DOHH2 (cell line): ENCODE measurements at regions not wholly inside any gene's neighbourhood (a gene's known extent, or its start where the extent isn't known, plus 50 kb on each side); places are given as distances from the start of the nearest gene placed in this dataset.

Experiments
- H3F3A ChIP-seq: fragments of 200-600 bp; sonication (generic), shearing (Covaris generic); 2 replicates; pipeline ENCODE4 v1.6.0; 2016; ENCODE audit warnings: antibody characterized with exemption, mild to moderate bottlenecking; ENCODE audit not compliant: control insufficient read depth, insufficient read depth
- H3K27ac ChIP-seq: fragments of 200-600 bp; sonication (generic); 2 replicates; pipeline ENCODE4 v1.5.1; 2014; ENCODE audit warnings: low read depth, mild to moderate bottlenecking, low read length, moderate library complexity
- H3K27me3 ChIP-seq: fragments of 200-600 bp; sonication (generic); 2 replicates; pipeline ENCODE4 v1.6.1; 2014; ENCODE audit warnings: mild to moderate bottlenecking, low read length, mixed read lengths; ENCODE audit not compliant: control insufficient read depth
- H3K36me3 ChIP-seq: fragments of 200-600 bp; sonication (generic); 2 replicates; pipeline ENCODE4 v1.6.1; 2014; ENCODE audit warnings: mild to moderate bottlenecking, low read length, moderate library complexity, mixed read lengths; ENCODE audit not compliant: control insufficient read depth
- H3K4me1 ChIP-seq: fragments of 200-600 bp; sonication (generic); 2 replicates; pipeline ENCODE4 v1.6.1; 2014; ENCODE audit warnings: mild to moderate bottlenecking, low read length, mixed read lengths; ENCODE audit not compliant: control insufficient read depth
- H3K4me2 ChIP-seq: fragments of 200-600 bp; sonication (generic); 2 replicates; pipeline ENCODE4 v1.6.0; 2014; ENCODE audit warnings: mild to moderate bottlenecking, low read length, moderate library complexity
- H3K4me3 ChIP-seq: fragments of 200-600 bp; sonication (generic); 2 replicates; pipeline ENCODE4 v1.5.1; 2014; ENCODE audit warnings: mild to moderate bottlenecking, low read length, mixed read lengths
- H3K79me2 ChIP-seq: fragments of 200-600 bp; sonication (generic); 2 replicates; pipeline ENCODE4 v1.6.1; 2014; ENCODE audit warnings: mild to moderate bottlenecking, low read length, mixed read lengths; ENCODE audit not compliant: control insufficient read depth
- H3K9me2 ChIP-seq: fragments of 200-600 bp; sonication (generic); replicated peaks from 2 replicates; pipeline ENCODE4 v1.6.1; 2014; ENCODE audit warnings: mild to moderate bottlenecking, low read length, mixed read lengths; ENCODE audit not compliant: control insufficient read depth
- H3K9me3 ChIP-seq: fragments of 200-600 bp; sonication (generic); 2 replicates; pipeline ENCODE4 v1.6.1; 2014; ENCODE audit warnings: antibody characterized with exemption, low read length, mixed read lengths; ENCODE audit not compliant: control insufficient read depth, insufficient read depth
- H4K20me1 ChIP-seq: fragments of 200-600 bp; sonication (generic); 2 replicates; pipeline ENCODE4 v1.6.0; 2014; ENCODE audit warnings: low read depth, mild to moderate bottlenecking, antibody characterized with exemption, low read length, moderate library complexity; ENCODE audit not compliant: control insufficient read depth, insufficient read depth
- CTCF ChIP-seq: fragments of 200-600 bp; sonication (generic); IDR thresholded peaks from one replicate; pipeline ENCODE4 v1.5.1; 2014; ENCODE audit warnings: antibody characterized with exemption, mild to moderate bottlenecking, low read depth, low read length; ENCODE audit not compliant: poor library complexity, severe bottlenecking
- EZH2phosphoT487 ChIP-seq: fragments of 200-600 bp; sonication (generic); IDR thresholded peaks from 2 replicates; pipeline ENCODE4 v1.6.1; 2017; ENCODE audit warnings: borderline replicate concordance, mild to moderate bottlenecking, antibody characterized with exemption, low read length, moderate library complexity, mixed read lengths

GRCh38 chr21:43291347-43291950 lies 122.6 kb downstream of the CRYAA start:
- Histone ChIP-seq H3K9me2 (no peaks in the 10 kb centered on the region), H3K4me3 (no peak overlapping the region), H3K27ac (no peak overlapping the region), H3K4me2 (peak overlapping the region; percentile 60), H3K4me1 (peaks cover 88% of the 10 kb centered on the region), H4K20me1 (no peaks in the 10 kb centered on the region), H3K79me2 (no peaks in the 10 kb centered on the region), H3K36me3 (no peaks in the 10 kb centered on the region), H3K9me3 (no peaks in the 10 kb centered on the region), H3K27me3 (no peaks in the 10 kb centered on the region), H3F3A (peaks cover 22% of the 10 kb centered on the region)
- no peak for TF ChIP-seq CTCF
- no peak for TF ChIP-seq EZH2phosphoT487

GRCh38 chr21:43290421-43291346 lies 121.9 kb downstream of the CRYAA start:
- H3K27ac ChIP-seq: peak overlapping the region; percentile 29
- H3K9me3 ChIP-seq: no peaks in the 10 kb centered on the region
- H3K4me3 ChIP-seq: peak overlapping the region; percentile 40
- H3F3A ChIP-seq: peaks cover 20% of the 10 kb centered on the region
- no peaks in the 10 kb centered on the region for H4K20me1 ChIP-seq
- H3K4me1 ChIP-seq: peaks cover 80% of the 10 kb centered on the region
- no peaks in the 10 kb centered on the region for H3K27me3 ChIP-seq
- H3K4me2 ChIP-seq: peak overlapping the region; percentile 60
- TF ChIP-seq EZH2phosphoT487 (no peak), CTCF (no peak)
- H3K36me3 ChIP-seq: no peaks in the 10 kb centered on the region
- no peaks in the 10 kb centered on the region for H3K9me2 ChIP-seq
- H3K79me2 ChIP-seq: no peaks in the 10 kb centered on the region

- TF ChIP-seq CTCF: no peak
- TF ChIP-seq EZH2phosphoT487: no peak
- peak overlapping the region; percentile 32 for H3K4me3 ChIP-seq
- no peaks in the 10 kb centered on the region for H3K27me3 ChIP-seq
- H3K27ac ChIP-seq: peak overlapping the region; percentile 21
- H3K36me3 ChIP-seq: no peaks in the 10 kb centered on the region
- peaks cover 12% of the 10 kb centered on the region for H3F3A ChIP-seq
- H3K4me1 ChIP-seq: peaks cover 73% of the 10 kb centered on the region
- H3K9me2 ChIP-seq: no peaks in the 10 kb centered on the region
- H3K4me2 ChIP-seq: peak overlapping the region; percentile 60
- H4K20me1 ChIP-seq: no peaks in the 10 kb centered on the region
- H3K79me2 ChIP-seq: no peaks in the 10 kb centered on the region
- no peaks in the 10 kb centered on the region for H3K9me3 ChIP-seq
Observed at GRCh38 chr21:43289966-43290365, 121.2 kb downstream of the CRYAA start.
